Panc1 (cell line): ENCODE measurements at regions not wholly inside any gene's neighbourhood (a gene's known extent, or its start where the extent isn't known, plus 50 kb on each side); places are given as distances from the start of the nearest gene placed in this dataset.
"Not testable (repeated sequence)": the region's sequence is repeated elsewhere in the genome, so short reads cannot be mapped to it uniquely, and the experiment has no call there.

ENCODE experiments used
- ATAC-seq: fragments of 200-7000 bp; cut with Tn5 transposase; 2 replicates; pipeline ENCODE4 v1.9.1; 2020; ENCODE audit warnings: mild to moderate bottlenecking, moderate library complexity
- BruUV-seq: library from RNA; stranded (reverse); fragments of 400-500 nt; replicated peaks from 2 replicates; lab custom pipeline; 2021; lab: Mats Ljungman, UMichigan
- CTCF ChIA-PET: fragments of 300-600 bp; sonication (Branson Sonifier 250); formaldehyde crosslinking; loops from one replicate; lab custom pipeline; 2022; ENCODE audit warnings: antibody characterized with exemption; lab: Charles Lee
- POLR2A ChIA-PET: fragments of 300-600 bp; sonication (Branson Sonifier 250); formaldehyde crosslinking; loops from one replicate; lab custom pipeline; 2022; ENCODE audit warnings: antibody characterized with exemption; lab: Charles Lee
- DNase-seq: peaks from one replicate; pipeline ENCODE4 v3.0.0-alpha.2; 2010; ENCODE audit warnings: low read depth, low spot score
- H3K27ac ChIP-seq: 2 replicates; pipeline ENCODE4 v1.5.1; 2011; ENCODE audit warnings: mild to moderate bottlenecking, low read length, inconsistent platforms
- H3K27me3 ChIP-seq: fragments of 200-500 bp; sonication (Bioruptor generic); 2 replicates; pipeline ENCODE4 v1.6.0; 2014; ENCODE audit warnings: low read length, inconsistent platforms; ENCODE audit not compliant: control insufficient read depth, insufficient read depth
- H3K36me3 ChIP-seq: fragments of 200-500 bp; sonication (Bioruptor generic); 2 replicates; pipeline ENCODE4 v1.5.1; 2014; ENCODE audit warnings: inconsistent platforms, mild to moderate bottlenecking, low read length, moderate library complexity; ENCODE audit not compliant: control insufficient read depth, insufficient read depth
- H3K4me1 ChIP-seq: 2 replicates; pipeline ENCODE4 v1.5.1; 2011; ENCODE audit warnings: inconsistent platforms, mild to moderate bottlenecking, low read length, moderate library complexity; ENCODE audit not compliant: control insufficient read depth, insufficient read depth
- H3K4me3 ChIP-seq, 2 experiments: 2 replicates each; pipeline ENCODE4 v1.5.1; 2011 to 2012; ENCODE audit warnings: low read depth in 2 of 2, low read length in 2 of 2, mild to moderate bottlenecking in 2 of 2, inconsistent platforms in 1 of 2, moderate library complexity in 1 of 2
- H3K9me3 ChIP-seq: fragments of 200-500 bp; sonication (Bioruptor generic); 2 replicates; pipeline ENCODE4 v1.5.1; 2014; ENCODE audit warnings: low read depth, mild to moderate bottlenecking, inconsistent platforms, low read length, moderate library complexity; ENCODE audit not compliant: control insufficient read depth, insufficient read depth
- POLR2AphosphoS5 ChIP-seq: IDR thresholded peaks from 2 replicates; pipeline ENCODE4 v1.6.1; 2012; ENCODE audit warnings: mild to moderate bottlenecking, low read depth, low read length, moderate library complexity
- SIN3A ChIP-seq: IDR thresholded peaks from 2 replicates; pipeline ENCODE4 v1.6.1; 2012; ENCODE audit warnings: low read depth, mild to moderate bottlenecking, low read length, moderate library complexity, borderline replicate concordance; ENCODE audit not compliant: insufficient read depth
- TCF7L2 ChIP-seq: IDR thresholded peaks from 2 replicates; pipeline ENCODE4 v1.6.1; 2011; ENCODE audit warnings: mild to moderate bottlenecking, low read depth, low read length, inconsistent platforms
- in situ Hi-C: cut with HindIII; loops from 2 replicates; pipeline ENCODE4 v1.10.0; 2016; ENCODE audit warnings: low sequenced_read_pairs, low pct_unique_long_range_greater_than_20kb
- intact Hi-C: fragments of 100-400 bp; cut with micrococcal nuclease; formaldehyde crosslinking; loops from one replicate; pipeline ENCODE4 v1.10.0; 2022; ENCODE audit not compliant: unreplicated experiment
- TF ChIP-seq, protein P1 (sequence below): fragments of 450-650 bp; IDR thresholded peaks from 2 replicates; pipeline ENCODE4 v1.5.1; 2017; ENCODE audit warnings: mild to moderate bottlenecking
- TF ChIP-seq, protein P2 (sequence below), 2 experiments: IDR thresholded peaks; 2 replicates each; pipeline ENCODE4 v1.6.1; 2011 to 2012; ENCODE audit warnings: low read depth in 2 of 2, control low read depth in 1 of 2, low read length in 1 of 2, mild to moderate bottlenecking in 1 of 2, moderate library complexity in 1 of 2; ENCODE audit not compliant: insufficient read depth in 1 of 2

DNA sequence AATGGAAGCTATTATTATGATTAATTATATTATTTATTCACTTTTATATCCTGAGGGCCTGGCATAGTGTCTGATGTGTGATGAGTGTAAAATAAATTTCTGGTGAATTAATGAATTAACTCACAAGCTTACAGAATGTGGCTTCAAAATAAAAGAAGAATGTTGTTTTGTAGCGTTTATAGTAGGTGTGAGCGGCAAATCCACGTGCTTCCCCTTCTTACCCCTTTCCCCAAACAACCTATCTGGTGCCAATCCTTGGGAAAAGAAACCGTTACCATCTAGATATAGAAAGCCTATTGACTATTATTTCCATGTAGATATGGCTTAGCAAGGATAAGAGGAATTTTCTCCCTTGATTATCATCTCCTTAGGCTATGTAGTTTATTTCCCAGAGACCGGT is 144.6 kb upstream of the CITED2 start:
- ATAC-seq (no peak), DNase-seq (no peak)
- no peaks in the 10 kb centered on the region for H3K27me3 ChIP-seq
- no TSS peak for BruUV-seq
- ChIA-PET CTCF (no interaction called here), POLR2A (no interaction called here)
- 0 out of 2 replicates have a peak, but pooled peaks cover 3% of the 10 kb centered on the region for H3K4me1 ChIP-seq
- TF ChIP-seq, protein P1, sequence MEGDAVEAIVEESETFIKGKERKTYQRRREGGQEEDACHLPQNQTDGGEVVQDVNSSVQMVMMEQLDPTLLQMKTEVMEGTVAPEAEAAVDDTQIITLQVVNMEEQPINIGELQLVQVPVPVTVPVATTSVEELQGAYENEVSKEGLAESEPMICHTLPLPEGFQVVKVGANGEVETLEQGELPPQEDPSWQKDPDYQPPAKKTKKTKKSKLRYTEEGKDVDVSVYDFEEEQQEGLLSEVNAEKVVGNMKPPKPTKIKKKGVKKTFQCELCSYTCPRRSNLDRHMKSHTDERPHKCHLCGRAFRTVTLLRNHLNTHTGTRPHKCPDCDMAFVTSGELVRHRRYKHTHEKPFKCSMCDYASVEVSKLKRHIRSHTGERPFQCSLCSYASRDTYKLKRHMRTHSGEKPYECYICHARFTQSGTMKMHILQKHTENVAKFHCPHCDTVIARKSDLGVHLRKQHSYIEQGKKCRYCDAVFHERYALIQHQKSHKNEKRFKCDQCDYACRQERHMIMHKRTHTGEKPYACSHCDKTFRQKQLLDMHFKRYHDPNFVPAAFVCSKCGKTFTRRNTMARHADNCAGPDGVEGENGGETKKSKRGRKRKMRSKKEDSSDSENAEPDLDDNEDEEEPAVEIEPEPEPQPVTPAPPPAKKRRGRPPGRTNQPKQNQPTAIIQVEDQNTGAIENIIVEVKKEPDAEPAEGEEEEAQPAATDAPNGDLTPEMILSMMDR = no peak
- TF ChIP-seq TCF7L2 (no peak), SIN3A (no peak), POLR2AphosphoS5 (no peak)
- TF ChIP-seq, protein P2, sequence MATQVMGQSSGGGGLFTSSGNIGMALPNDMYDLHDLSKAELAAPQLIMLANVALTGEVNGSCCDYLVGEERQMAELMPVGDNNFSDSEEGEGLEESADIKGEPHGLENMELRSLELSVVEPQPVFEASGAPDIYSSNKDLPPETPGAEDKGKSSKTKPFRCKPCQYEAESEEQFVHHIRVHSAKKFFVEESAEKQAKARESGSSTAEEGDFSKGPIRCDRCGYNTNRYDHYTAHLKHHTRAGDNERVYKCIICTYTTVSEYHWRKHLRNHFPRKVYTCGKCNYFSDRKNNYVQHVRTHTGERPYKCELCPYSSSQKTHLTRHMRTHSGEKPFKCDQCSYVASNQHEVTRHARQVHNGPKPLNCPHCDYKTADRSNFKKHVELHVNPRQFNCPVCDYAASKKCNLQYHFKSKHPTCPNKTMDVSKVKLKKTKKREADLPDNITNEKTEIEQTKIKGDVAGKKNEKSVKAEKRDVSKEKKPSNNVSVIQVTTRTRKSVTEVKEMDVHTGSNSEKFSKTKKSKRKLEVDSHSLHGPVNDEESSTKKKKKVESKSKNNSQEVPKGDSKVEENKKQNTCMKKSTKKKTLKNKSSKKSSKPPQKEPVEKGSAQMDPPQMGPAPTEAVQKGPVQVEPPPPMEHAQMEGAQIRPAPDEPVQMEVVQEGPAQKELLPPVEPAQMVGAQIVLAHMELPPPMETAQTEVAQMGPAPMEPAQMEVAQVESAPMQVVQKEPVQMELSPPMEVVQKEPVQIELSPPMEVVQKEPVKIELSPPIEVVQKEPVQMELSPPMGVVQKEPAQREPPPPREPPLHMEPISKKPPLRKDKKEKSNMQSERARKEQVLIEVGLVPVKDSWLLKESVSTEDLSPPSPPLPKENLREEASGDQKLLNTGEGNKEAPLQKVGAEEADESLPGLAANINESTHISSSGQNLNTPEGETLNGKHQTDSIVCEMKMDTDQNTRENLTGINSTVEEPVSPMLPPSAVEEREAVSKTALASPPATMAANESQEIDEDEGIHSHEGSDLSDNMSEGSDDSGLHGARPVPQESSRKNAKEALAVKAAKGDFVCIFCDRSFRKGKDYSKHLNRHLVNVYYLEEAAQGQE (IDR thresholded peaks at IDR 0.05; ENCODE audit: insufficient read depth in 1 of 2, low read depth in 2 of 2, low read length in 1 of 2) = no peak
- no peaks in the 10 kb centered on the region for H3K36me3 ChIP-seq
- no peak overlapping the region for H3K4me3 ChIP-seq
- in situ Hi-C loops (no loop called here), intact Hi-C loops (no loop called here)
- H3K27ac ChIP-seq = no peak overlapping the region
- no peaks in the 10 kb centered on the region for H3K9me3 ChIP-seq

DNA sequence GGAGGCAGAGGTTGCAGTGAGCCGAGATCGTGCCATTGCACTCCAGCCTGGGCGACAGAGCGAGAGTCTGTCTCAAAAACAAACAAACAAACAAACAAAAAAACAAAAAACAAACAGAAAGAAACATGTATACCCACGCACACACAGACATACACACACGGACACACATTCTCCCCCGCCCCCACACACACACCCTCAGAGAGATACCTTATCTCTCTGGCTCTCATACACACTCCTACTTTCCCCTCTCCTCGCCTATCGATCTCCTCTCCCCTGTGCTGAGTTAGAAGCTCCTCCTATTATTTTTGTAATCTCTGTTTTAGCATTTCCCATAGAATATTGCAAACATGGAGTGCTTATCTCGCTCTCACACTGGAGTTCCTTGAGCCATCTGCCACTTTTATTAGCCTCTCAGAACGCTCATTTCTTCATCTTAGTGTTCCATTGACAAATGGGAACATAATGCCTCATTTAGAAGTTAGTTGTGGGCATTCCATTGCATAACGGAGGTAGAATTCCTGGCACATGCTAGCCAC is 144.2 kb upstream of the CITED2 start:
- ATAC-seq = no peak
- no peaks in the 10 kb centered on the region for H3K36me3 ChIP-seq
- no TSS peak for BruUV-seq
- no peaks in the 10 kb centered on the region for H3K9me3 ChIP-seq
- no peaks in the 10 kb centered on the region for H3K27me3 ChIP-seq
- in situ Hi-C loops = no loop called here
- no peak for DNase-seq
- CTCF ChIA-PET = no interaction called here
- H3K4me1 ChIP-seq = 0 out of 2 replicates have a peak, but pooled peaks cover 3% of the 10 kb centered on the region
- no peak overlapping the region for H3K4me3 ChIP-seq
- no peak for TF ChIP-seq TCF7L2
- TF ChIP-seq POLR2AphosphoS5 = no peak
- TF ChIP-seq, protein P1 = no peak
- no peak for TF ChIP-seq SIN3A
- TF ChIP-seq, protein P2 (IDR thresholded peaks at IDR 0.05; ENCODE audit: insufficient read depth in 1 of 2, low read depth in 2 of 2, low read length in 1 of 2) = no peak
- H3K27ac ChIP-seq = no peak overlapping the region
- POLR2A ChIA-PET = no interaction called here
- intact Hi-C loops = no loop called here

DNA sequence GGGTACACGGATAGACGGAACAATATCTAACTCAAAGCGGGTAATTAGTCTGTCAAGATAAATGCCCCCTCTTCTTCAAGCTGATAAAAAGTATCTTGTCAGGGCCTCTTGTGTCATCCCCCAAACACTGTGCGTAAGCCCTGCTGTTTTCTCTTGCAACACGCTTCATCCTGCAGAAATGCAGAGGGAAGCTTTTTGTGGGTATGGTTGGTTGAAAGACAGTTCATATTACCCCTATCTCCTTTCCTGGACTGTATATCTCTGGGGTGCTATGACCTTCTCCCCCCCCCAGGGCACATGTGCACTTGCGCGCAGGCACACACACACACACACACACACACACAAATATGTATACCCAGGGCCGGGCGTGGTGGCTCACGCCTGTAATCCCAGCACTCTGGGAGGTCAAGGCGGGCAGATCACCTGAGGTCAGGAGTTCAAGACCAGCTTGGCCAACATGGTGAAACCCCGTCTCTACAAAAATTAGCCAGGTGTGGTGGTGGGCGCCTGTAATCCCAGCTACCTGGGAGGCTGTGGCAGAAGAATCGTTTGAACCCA is 143.6 kb upstream of the CITED2 start:
- H3K27ac ChIP-seq, BruUV-seq, H3K27me3 ChIP-seq, intact Hi-C loops, DNase-seq, H3K36me3 ChIP-seq, H3K4me1 ChIP-seq, H3K9me3 ChIP-seq, in situ Hi-C loops, ATAC-seq, POLR2A ChIA-PET, H3K4me3 ChIP-seq: not testable (repeated sequence)
- CTCF ChIA-PET = interaction anchor here (0.6 kb wide), 1 partner anchor 163 kb away, joined by 3 read pairs; no protein-coding TSS in a partner anchor
